ENCODE measurements at regions not wholly inside any gene's neighbourhood (a gene's known extent, or its start where the extent isn't known, plus 50 kb on each side); places are given as distances from the start of the nearest gene placed in this dataset.

GRCh38 chr10:130230611-130231010 is 94.4 kb downstream of the GLRX3 start:
- TF ChIP-seq POLR2A (IDR thresholded peaks at IDR 0.05) (no peak), CTCF (IDR thresholded peaks at IDR 0.05 in 4 of 5, conservative IDR thresholded peaks at IDR 0.05 in 1 of 5) (no peak)
